Activated CD4-positive, alpha-beta T cell treated with anti-CD3 and anti-CD28 coated beads, Interleukin-2, amount 10 ng/mL, durations not matched to agents 7 days and 5 days (primary cell): ENCODE measurements at regions not wholly inside any gene's neighbourhood (a gene's known extent, or its start where the extent isn't known, plus 50 kb on each side); places are given as distances from the start of the nearest gene placed in this dataset.
"Not testable (repeated sequence)": the region's sequence is repeated elsewhere in the genome, so short reads cannot be mapped to it uniquely, and the experiment has no call there.

Experiments
- CTCF ChIA-PET: fragments of 350-600 bp; sonication (Branson Sonifier 250); formaldehyde crosslinking; loops from one replicate; lab custom pipeline; 2021; ENCODE audit warnings: antibody characterized with exemption; lab: Charles Lee
- POLR2A ChIA-PET: fragments of 350-600 bp; sonication (Branson Sonifier 250); formaldehyde crosslinking; loops from one replicate; lab custom pipeline; 2021; ENCODE audit warnings: antibody characterized with exemption; lab: Charles Lee
- DNase-seq: peaks from one replicate; pipeline ENCODE4 v3.0.0-alpha.2; 2020
- H3K27ac Mint-ChIP-seq: one replicate; pipeline ENCODE4 v1.8.0; 2021; ENCODE audit warnings: mild to moderate bottlenecking, moderate library complexity, mixed read lengths
- H3K27me3 Mint-ChIP-seq: one replicate; pipeline ENCODE4 v1.8.0; 2021; ENCODE audit warnings: mixed read lengths
- H3K36me3 Mint-ChIP-seq: one replicate; pipeline ENCODE4 v1.8.0; 2021; ENCODE audit warnings: low read depth, mixed read lengths
- H3K4me1 Mint-ChIP-seq: one replicate; pipeline ENCODE4 v1.8.0; 2021; ENCODE audit warnings: mixed read lengths
- H3K4me3 Mint-ChIP-seq: one replicate; pipeline ENCODE4 v1.8.0; 2021; ENCODE audit warnings: mild to moderate bottlenecking, moderate library complexity, mixed read lengths
- H3K9me3 Mint-ChIP-seq: one replicate; pipeline ENCODE4 v1.8.0; 2021; ENCODE audit warnings: mixed read lengths

DNA sequence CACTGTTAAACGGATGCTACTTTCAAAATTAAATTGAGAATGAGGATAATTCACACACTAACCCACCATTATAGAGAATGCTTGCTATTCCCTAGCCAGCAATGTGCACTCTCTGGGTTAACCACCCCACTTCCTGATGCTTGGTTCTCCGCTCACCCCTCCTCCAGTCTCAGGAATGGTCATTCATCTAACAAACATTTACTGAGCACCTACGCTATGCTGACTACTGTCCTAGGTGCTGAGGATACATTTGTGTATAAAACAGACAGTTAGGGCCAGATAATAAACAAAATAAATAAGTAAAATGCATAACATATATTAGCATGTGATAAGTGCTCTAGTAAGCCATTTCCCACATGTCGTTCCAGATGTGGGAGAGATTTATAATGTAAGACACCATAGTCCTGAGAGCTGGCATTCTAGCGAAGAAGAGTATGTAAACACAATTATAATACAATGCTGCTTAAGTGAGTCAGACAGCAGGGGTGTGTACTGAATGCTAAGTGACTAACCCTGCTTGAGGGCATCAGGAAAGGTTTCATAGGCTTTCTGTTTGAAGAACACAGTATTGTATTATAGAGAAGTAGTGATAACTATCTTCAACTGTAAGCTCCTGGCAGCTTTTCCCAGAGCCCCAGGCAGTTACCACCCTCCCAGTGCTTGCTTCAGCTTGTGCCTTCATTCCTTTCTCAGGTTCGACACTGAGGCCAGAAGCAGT lies 126.7 kb upstream of the CACHD1 start:
- no peaks in the 10 kb centered on the region for H3K36me3 Mint-ChIP-seq
- H3K27ac Mint-ChIP-seq, result no peak overlapping the region
- peaks cover 3% of the 10 kb centered on the region for H3K27me3 Mint-ChIP-seq
- no peak overlapping the region for H3K4me3 Mint-ChIP-seq
- no peaks in the 10 kb centered on the region for H3K4me1 Mint-ChIP-seq
- no peaks in the 10 kb centered on the region for H3K9me3 Mint-ChIP-seq
- DNase-seq, result no peak
- ChIA-PET POLR2A (no interaction called here), CTCF (no interaction called here)

- peaks cover 3% of the 10 kb centered on the region for H3K27me3 Mint-ChIP-seq
- no peak for DNase-seq
- CTCF ChIA-PET, result no interaction called here
- no peaks in the 10 kb centered on the region for H3K9me3 Mint-ChIP-seq
- H3K4me1 Mint-ChIP-seq, result no peaks in the 10 kb centered on the region
- H3K27ac Mint-ChIP-seq, result no peak overlapping the region
- H3K36me3 Mint-ChIP-seq, result no peaks in the 10 kb centered on the region
- POLR2A ChIA-PET, result no interaction called here
- no peak overlapping the region for H3K4me3 Mint-ChIP-seq
Measured at GRCh38 chr1:64343823-64344190, 126.1 kb upstream of the CACHD1 start.

GRCh38 chr1:64348270-64348960 lies 121.5 kb upstream of the CACHD1 start:
- H3K4me1 Mint-ChIP-seq, result no peaks in the 10 kb centered on the region
- no peaks in the 10 kb centered on the region for H3K9me3 Mint-ChIP-seq
- H3K36me3 Mint-ChIP-seq, result no peaks in the 10 kb centered on the region
- H3K27me3 Mint-ChIP-seq, result no peaks in the 10 kb centered on the region
- ChIA-PET POLR2A (no interaction called here), CTCF (no interaction called here)
- H3K4me3 Mint-ChIP-seq, result no peak overlapping the region
- H3K27ac Mint-ChIP-seq, result no peak overlapping the region
- no peak for DNase-seq

DNA sequence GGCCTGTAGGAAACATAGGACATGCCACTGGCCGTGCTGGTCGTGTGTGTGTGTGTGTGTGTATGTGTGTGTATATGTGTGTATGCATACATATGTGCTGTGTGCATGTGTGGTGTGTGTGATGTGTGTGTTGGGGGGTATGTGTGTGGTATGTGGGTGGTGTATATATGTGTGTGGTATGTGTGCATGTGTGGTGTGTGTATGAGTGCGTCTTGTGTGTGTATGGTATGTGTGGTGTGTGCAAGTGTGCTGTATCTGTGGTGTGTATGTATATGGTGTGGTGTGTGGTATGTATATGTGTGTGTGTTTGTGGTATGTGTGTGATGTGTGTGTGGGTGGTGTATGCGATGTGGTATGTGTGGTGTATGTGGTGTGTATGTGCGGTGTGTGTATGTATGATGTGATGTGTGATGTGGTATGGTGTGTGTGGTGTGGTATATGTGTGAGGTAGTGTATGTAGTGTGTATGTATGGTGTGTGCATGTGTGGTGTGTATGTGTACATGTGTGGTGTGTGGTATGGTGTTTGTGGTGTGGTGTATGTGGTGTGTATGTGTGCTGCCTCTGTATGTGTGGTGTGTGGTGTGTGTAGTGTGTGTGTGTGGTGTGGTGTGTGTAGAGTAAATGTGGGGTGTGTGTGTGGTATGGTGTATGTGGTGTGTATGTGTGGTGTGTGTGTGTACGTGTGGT lies 120.8 kb upstream of the CACHD1 start:
- Mint-ChIP-seq H3K4me1 (no peaks in the 10 kb centered on the region), H3K4me3 (no peak overlapping the region)
- POLR2A ChIA-PET, result no interaction called here

DNA sequence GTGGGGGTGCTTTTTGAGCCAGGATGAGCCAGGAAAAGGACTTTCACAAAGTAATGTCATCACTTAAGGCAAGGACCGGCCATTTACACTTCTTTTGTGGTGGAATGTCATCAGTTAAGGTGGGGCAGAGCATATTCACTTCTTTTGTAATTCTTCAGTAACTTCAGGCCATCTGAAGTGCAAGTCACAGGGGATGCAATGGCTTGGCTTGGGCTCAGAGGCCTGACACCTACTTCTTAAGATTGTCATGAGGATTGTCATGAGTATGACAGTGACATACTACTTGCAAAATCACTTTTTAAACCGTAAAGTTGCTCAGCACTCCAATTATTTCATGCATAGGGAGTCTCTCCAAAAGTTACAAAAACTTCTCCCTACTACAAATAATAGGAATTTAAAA lies 114.4 kb upstream of the CACHD1 start:
- H3K4me1 Mint-ChIP-seq, POLR2A ChIA-PET, CTCF ChIA-PET, H3K36me3 Mint-ChIP-seq, DNase-seq, H3K4me3 Mint-ChIP-seq, H3K27ac Mint-ChIP-seq, H3K27me3 Mint-ChIP-seq, H3K9me3 Mint-ChIP-seq: not testable (repeated sequence)

More for the DNA sequence above, 120.8 kb upstream of the CACHD1 start:
- no peak overlapping the region for H3K27ac Mint-ChIP-seq
- DNase-seq, result no peak
- H3K36me3 Mint-ChIP-seq, result no peaks in the 10 kb centered on the region
- CTCF ChIA-PET, result no interaction called here
- H3K9me3 Mint-ChIP-seq, result no peaks in the 10 kb centered on the region
- H3K27me3 Mint-ChIP-seq, result no peaks in the 10 kb centered on the region

DNA sequence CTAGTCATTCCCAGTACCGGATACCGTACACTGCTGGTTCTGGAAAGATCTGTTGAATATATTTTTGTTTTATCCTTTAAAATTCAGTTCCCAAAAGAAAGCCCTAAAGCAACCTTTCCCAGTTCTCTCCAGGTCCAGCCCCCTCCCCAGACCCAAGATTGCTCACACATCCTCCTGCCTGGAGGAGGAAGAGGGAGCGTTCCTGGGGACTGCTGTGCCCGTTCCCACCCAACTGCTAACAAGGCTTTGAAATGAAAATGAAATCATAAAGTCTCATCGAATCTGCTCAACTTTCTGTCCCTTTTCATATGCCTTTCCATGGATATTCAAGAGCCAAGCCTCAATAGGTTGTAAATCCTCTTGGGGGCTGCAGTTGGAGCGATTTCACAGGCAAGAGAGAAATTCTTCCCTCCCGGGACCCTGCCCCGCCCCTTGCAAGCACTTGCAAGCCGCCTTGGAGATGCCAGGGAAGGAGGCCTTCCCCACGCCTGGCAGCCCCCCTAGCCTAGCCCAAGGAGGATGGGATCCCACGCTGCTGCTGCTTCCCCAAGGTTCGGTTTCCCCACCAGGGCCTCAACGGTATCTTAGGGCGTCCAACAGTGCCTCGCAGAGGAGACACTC lies 113.2 kb upstream of the CACHD1 start:
- Mint-ChIP-seq H3K4me3 (no peak overlapping the region), H3K27me3 (peaks cover 2% of the 10 kb centered on the region), H3K9me3 (no peaks in the 10 kb centered on the region), H3K36me3 (no peaks in the 10 kb centered on the region), H3K27ac (no peak overlapping the region), H3K4me1 (no peaks in the 10 kb centered on the region)
- no peak for DNase-seq
- POLR2A ChIA-PET, result no interaction called here
- CTCF ChIA-PET, result no interaction called here

DNA sequence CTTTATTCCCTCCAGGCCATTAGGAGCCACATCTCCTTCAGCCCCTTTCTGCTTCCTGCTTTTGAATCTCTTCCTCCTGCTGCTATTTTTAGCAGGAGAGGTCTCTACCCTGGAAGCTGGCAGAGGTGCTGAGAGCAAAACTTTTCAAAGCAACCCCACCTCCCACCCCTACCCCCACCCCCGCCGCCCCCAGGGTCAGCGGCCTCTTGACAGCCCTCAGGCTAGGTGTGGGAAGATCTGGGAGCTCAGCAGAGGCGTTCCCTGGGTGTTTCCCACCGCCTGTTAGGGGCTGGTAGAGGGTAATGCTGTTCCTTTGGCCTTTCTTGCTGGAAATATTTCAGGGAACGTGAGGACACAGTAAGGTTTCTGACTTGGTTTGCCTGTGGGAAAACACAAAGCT lies 112.5 kb upstream of the CACHD1 start:
- Mint-ChIP-seq H3K27me3 (peaks cover 4% of the 10 kb centered on the region), H3K36me3 (no peaks in the 10 kb centered on the region), H3K4me1 (no peaks in the 10 kb centered on the region), H3K4me3 (no peak overlapping the region), H3K9me3 (no peaks in the 10 kb centered on the region), H3K27ac (no peak overlapping the region)
- CTCF ChIA-PET, result no interaction called here
- POLR2A ChIA-PET, result no interaction called here
- no peak for DNase-seq

DNA sequence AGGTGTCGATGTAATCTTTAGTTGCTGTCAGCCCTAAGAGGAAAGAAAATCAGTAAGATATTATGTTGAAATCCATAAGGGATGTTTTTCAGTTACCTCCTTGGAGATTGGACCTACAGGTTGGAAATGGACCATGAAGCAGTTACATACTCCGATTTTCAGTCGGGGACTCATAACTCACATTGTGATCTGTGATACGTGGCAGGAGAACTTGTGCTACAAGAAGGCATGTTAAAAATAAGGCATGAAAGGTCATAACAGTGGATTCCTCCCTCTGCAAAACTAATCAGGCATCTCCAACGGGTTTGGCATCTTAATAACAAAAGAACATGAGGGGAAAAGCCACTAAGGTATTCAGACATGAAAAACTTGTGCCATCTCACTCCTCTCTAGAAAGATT lies 111.2 kb upstream of the CACHD1 start:
- Mint-ChIP-seq H3K27me3 (peaks cover 4% of the 10 kb centered on the region), H3K4me1 (no peaks in the 10 kb centered on the region), H3K36me3 (no peaks in the 10 kb centered on the region), H3K9me3 (no peaks in the 10 kb centered on the region), H3K4me3 (no peak overlapping the region), H3K27ac (no peak overlapping the region)
- POLR2A ChIA-PET, result no interaction called here
- DNase-seq, result no peak
- CTCF ChIA-PET, result no interaction called here

DNA sequence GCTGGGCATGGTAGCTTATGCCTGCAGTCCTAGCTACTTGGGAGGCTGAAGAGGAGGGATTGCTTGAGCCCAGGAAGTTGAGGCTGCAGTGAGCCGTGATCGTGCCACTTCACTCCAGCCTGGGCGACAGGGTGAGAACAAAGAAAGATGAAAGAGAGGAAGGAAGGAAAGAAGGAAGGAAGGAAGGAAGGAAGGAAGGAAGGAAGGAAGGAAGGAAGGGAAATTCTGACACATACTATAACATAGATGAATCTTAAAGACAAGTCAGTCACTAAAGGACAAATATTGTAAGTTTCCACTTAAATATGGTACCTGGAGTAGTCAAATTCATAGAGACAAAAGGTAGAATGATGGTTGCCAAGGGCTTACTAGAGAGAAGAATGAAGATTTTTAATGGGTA lies 108.0 kb upstream of the CACHD1 start:
- H3K36me3 Mint-ChIP-seq, result no peaks in the 10 kb centered on the region

DNA sequence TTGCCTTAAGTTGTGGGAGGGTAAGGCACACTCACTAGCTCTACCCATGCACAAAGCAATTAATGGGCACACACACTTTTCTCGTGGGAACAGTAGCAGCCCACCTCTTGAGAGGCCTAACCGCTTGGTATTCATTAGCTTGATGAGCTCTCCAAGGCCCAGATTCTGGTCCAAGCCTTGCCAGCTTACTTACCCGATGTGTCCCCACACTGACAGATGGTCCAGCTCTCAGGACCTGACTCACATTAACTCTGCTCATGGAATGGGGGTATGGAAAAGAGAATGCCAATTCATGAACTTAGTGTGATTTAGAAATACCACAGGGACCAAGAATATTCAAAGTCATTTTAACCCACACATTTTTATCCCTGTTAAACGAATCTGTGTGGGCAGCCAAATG lies 106.8 kb upstream of the CACHD1 start:
- Mint-ChIP-seq H3K27me3 (peaks cover 4% of the 10 kb centered on the region), H3K9me3 (no peaks in the 10 kb centered on the region), H3K4me3 (no peak overlapping the region), H3K36me3 (no peaks in the 10 kb centered on the region), H3K4me1 (no peaks in the 10 kb centered on the region), H3K27ac (no peak overlapping the region)
- ChIA-PET CTCF (no interaction called here), POLR2A (no interaction called here)
- DNase-seq, result no peak

More for the DNA sequence above, 108.0 kb upstream of the CACHD1 start:
- H3K9me3 Mint-ChIP-seq, result no peaks in the 10 kb centered on the region
- peaks cover 4% of the 10 kb centered on the region for H3K27me3 Mint-ChIP-seq
- POLR2A ChIA-PET, result no interaction called here
- no peak for DNase-seq
- CTCF ChIA-PET, result interaction anchor here (0.6 kb wide), 1 partner anchor 173 kb away, joined by 4 read pairs; no protein-coding TSS in a partner anchor
- no peak overlapping the region for H3K4me3 Mint-ChIP-seq
- H3K4me1 Mint-ChIP-seq, result no peaks in the 10 kb centered on the region
- H3K27ac Mint-ChIP-seq, result no peak overlapping the region

DNA sequence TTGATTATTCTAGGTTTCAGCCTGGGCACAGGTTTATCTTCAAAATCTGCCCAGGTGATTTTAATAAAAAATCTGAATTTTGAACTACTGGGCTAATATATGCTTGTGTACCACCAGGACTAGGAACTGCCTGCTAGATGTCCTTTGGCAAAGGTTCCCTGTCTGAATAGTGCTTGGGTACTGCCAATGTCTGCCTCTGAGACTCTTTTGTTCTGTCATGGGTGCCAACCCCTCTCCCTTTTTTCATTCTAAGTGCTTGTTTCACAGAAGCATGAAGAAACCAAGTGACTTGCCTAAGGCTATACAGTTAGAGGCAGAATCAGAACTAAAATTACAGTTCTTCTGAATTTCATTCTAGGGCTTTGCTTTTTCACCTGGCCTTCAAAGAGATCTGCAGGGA lies 106.3 kb upstream of the CACHD1 start:
- no peaks in the 10 kb centered on the region for H3K9me3 Mint-ChIP-seq
- peaks cover 4% of the 10 kb centered on the region for H3K27me3 Mint-ChIP-seq
- ChIA-PET CTCF (no interaction called here), POLR2A (no interaction called here)
- no peak overlapping the region for H3K4me3 Mint-ChIP-seq
- H3K27ac Mint-ChIP-seq, result no peak overlapping the region
- no peak for DNase-seq
- no peaks in the 10 kb centered on the region for H3K36me3 Mint-ChIP-seq
- no peaks in the 10 kb centered on the region for H3K4me1 Mint-ChIP-seq

DNA sequence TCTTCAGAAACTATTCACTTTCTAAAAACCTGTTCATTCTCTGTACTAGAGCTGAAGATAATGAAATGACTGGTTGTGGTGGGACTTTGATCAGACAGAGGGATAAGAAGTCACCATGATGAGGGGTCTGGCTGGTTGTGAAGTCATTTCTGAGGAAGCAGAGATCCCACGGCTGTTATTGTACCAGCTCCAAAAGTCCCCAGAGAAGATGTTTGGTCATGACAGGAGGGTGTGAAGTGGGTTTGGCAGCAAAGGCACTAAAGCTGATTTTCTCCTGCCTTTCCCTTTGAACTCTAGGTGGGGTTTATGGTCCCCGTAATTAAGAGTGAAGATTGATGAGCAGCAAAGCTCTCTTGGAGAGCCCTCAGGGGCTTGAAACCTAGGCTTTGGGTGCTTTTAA lies 103.1 kb upstream of the CACHD1 start:
- H3K4me1 Mint-ChIP-seq, result no peaks in the 10 kb centered on the region
- ChIA-PET CTCF (no interaction called here), POLR2A (no interaction called here)
- H3K36me3 Mint-ChIP-seq, result no peaks in the 10 kb centered on the region
- no peak for DNase-seq
- H3K9me3 Mint-ChIP-seq, result no peaks in the 10 kb centered on the region
- H3K27ac Mint-ChIP-seq, result no peak overlapping the region
- no peak overlapping the region for H3K4me3 Mint-ChIP-seq
- H3K27me3 Mint-ChIP-seq, result peaks cover 2% of the 10 kb centered on the region

- no peak overlapping the region for H3K4me3 Mint-ChIP-seq
- H3K27me3 Mint-ChIP-seq, result no peaks in the 10 kb centered on the region
- ChIA-PET POLR2A (no interaction called here), CTCF (no interaction called here)
- no peaks in the 10 kb centered on the region for H3K36me3 Mint-ChIP-seq
- H3K27ac Mint-ChIP-seq, result no peak overlapping the region
- H3K4me1 Mint-ChIP-seq, result no peaks in the 10 kb centered on the region
- H3K9me3 Mint-ChIP-seq, result no peaks in the 10 kb centered on the region
- DNase-seq, result no peak
Measured at GRCh38 chr1:64368344-64368743, 101.6 kb upstream of the CACHD1 start.
